Pancreas (tissue), 10 donors: ENCODE measurements at regions not wholly inside any gene's neighbourhood (a gene's known extent, or its start where the extent isn't known, plus 50 kb on each side); places are given as distances from the start of the nearest gene placed in this dataset.

Experiments used
- ATAC-seq, 4 donors: fragments of 200-7000 bp; cut with Tn5 transposase; one replicate each; pipeline versions ENCODE4 v1.8.0 to v1.9.1; 2020; ENCODE audit warnings: mild to moderate bottlenecking in 4 of 4, moderate library complexity in 4 of 4
- DNase-seq, 6 donors: peaks; one replicate each; pipeline ENCODE4 v3.0.0-alpha.2; 2020
- FAIRE-seq: peaks from 2 replicates; lab custom pipeline; 2012; peaks lifted over from hg19 to GRCh38; lab: Jason Lieb, UNC
- H3K27ac ChIP-seq, 4 donors: fragments of 200-600 bp; sonication (generic); 1 replicate in 3 of 4; 2 replicates in 1 of 4; pipeline versions ENCODE4 v1.5.0 to v1.8.0; 2020
- H3K27me3 ChIP-seq, 4 donors: fragments of 200-600 bp; one replicate each; pipeline ENCODE4 v1.8.0; 2021
- H3K36me3 ChIP-seq, 3 donors: fragments of 200-600 bp; sonication (generic) in 1 of 3; one replicate each; pipeline versions ENCODE4 v1.5.0 to v1.8.0; 2020 to 2021
- H3K4me1 ChIP-seq, 3 donors: fragments of 200-600 bp; one replicate each; pipeline ENCODE4 v1.8.0; 2021
- H3K4me3 ChIP-seq, 4 donors: fragments of 200-600 bp; sonication (generic) in 2 of 4; one replicate each; pipeline versions ENCODE4 v1.5.0 to v1.8.0; 2020 to 2021
- H3K9me3 ChIP-seq, 4 donors: fragments of 200-600 bp; one replicate each; pipeline ENCODE4 v1.8.0; 2021
- CTCF ChIP-seq, 4 donors: fragments of 200-600 bp; sonication (generic) in 3 of 4; IDR thresholded peaks; one replicate each; pipeline versions ENCODE4 v1.5.0 to v1.8.0; 2021; ENCODE audit warnings: antibody characterized with exemption in 4 of 4
- WGBS, 2 donors: extraction: QIAGEN DNeasy Blood & Tissue Kit; methylation state at CpG; one replicate each; pipeline ENCODE4 v1.1.7; 2013; 5-methylcytosine and 5-hydroxymethylcytosine counted together
- intact Hi-C, 3 donors: fragments of 100-400 bp; cut with DNase I; formaldehyde crosslinking; loops; one replicate each; pipeline versions ENCODE4 v1.11.1 to v1.14.2; 2022
- donor health status: healthy with polysubstance abuse.
- donor health status: DM: no; HTN: no; CAD: no; lungs with moderate emphysema.
- donor health status: DM: no; HTN: no; CAD: no.
- donor health status: control.
- donor health status: control.
- donor health status: Bipolar disorder and iron deficiency.
- donor health status: DM: yes; HTN: yes; CAD: no.
- donor health status: DM: no; HTN: no; CAD: no.
- donor health status: DM: no; HTN: no; CAD: no.
- donor health status: DM: yes; HTN: yes; CAD: no.

- H3K27ac ChIP-seq: peak overlapping the region; percentile 19 to 68 (median 50)
- FAIRE-seq: no peak
- ATAC-seq: peak; percentile 57 to 85 (median 70)
- no peak overlapping the region for H3K4me3 ChIP-seq
- TF ChIP-seq CTCF (IDR thresholded peaks at IDR 0.05): no peak
- H3K27me3 ChIP-seq: no peaks in the 10 kb centered on the region
- intact Hi-C loops: no loop called here
- H3K36me3 ChIP-seq: no peaks in the 10 kb centered on the region
- DNase-seq: peak in 1 of 6 donors; percentile 29
- no peaks in the 10 kb centered on the region for H3K9me3 ChIP-seq
- WGBS, 2 donors: 28 to 31% methylated on average over 3 of the region's 3 CpGs
- peaks cover 0 to 12% (median 0%) of the 10 kb centered on the region in 3 donors for H3K4me1 ChIP-seq
Measured at GRCh38 chr7:106486331-106486730, 174.6 kb downstream of the CCDC71L start.

GRCh38 chr7:106485919-106486318 is 175.0 kb downstream of the CCDC71L start:
- intact Hi-C loops: no loop called here
- Histone ChIP-seq H3K27ac (peak overlapping the region; percentile 47 to 68 (median 52)), H3K9me3 (no peaks in the 10 kb centered on the region), H3K36me3 (no peaks in the 10 kb centered on the region), H3K4me1 (peaks cover 0 to 12% (median 0%) of the 10 kb centered on the region in 3 donors), H3K4me3 (no peak overlapping the region), H3K27me3 (no peaks in the 10 kb centered on the region)
- no peak for DNase-seq
- no peak for FAIRE-seq
- TF ChIP-seq CTCF (IDR thresholded peaks at IDR 0.05): no peak
- WGBS, 2 donors: 28 to 35% methylated on average over 1 of the region's 1 CpG
- ATAC-seq: peak; percentile 9 to 68 (median 54)

GRCh38 chr7:106485031-106485551 is 175.9 kb downstream of the CCDC71L start:
- no peak for TF ChIP-seq CTCF (IDR thresholded peaks at IDR 0.05)
- Histone ChIP-seq H3K4me1 (peaks cover 0 to 12% (median 0%) of the 10 kb centered on the region in 3 donors), H3K36me3 (no peaks in the 10 kb centered on the region), H3K4me3 (no peak overlapping the region), H3K27ac (peak overlapping the region; percentile 47 to 68 (median 52)), H3K9me3 (no peaks in the 10 kb centered on the region), H3K27me3 (no peaks in the 10 kb centered on the region)
- peak in 3 of 4 donors; percentile 3 to 67 (median 34) for ATAC-seq
- WGBS, 2 donors: 33 to 35% methylated on average over 1 of the region's 1 CpG
- DNase-seq: no peak
- FAIRE-seq: no peak
- intact Hi-C loops: no loop called here

GRCh38 chr7:106484562-106484961 is 176.4 kb downstream of the CCDC71L start:
- no peak for FAIRE-seq
- DNase-seq: peak in 1 of 6 donors; percentile 34

More at GRCh38 chr7:106484562-106484961, 176.4 kb downstream of the CCDC71L start:
- H3K9me3 ChIP-seq: no peaks in the 10 kb centered on the region
- no peaks in the 10 kb centered on the region for H3K36me3 ChIP-seq
- H3K4me3 ChIP-seq: no peak overlapping the region
- H3K27ac ChIP-seq: peak overlapping the region in 3 of 4 donors; percentile 47 to 68 (median 53)
- 10 to 11% methylated on average over 1 of the region's 1 CpG for WGBS, 2 donors
- peaks cover 0 to 12% (median 0%) of the 10 kb centered on the region in 3 donors for H3K4me1 ChIP-seq
- intact Hi-C loops: no loop called here
- no peaks in the 10 kb centered on the region for H3K27me3 ChIP-seq
- no peak for TF ChIP-seq CTCF (IDR thresholded peaks at IDR 0.05)
- peak; percentile 68 to 86 (median 76) for ATAC-seq
